Adrenal gland (tissue), 5 donors: ENCODE measurements at regions not wholly inside any gene's neighbourhood (a gene's known extent, or its start where the extent isn't known, plus 50 kb on each side); places are given as distances from the start of the nearest gene placed in this dataset.

Source experiments
- POLR2A ChIP-seq, 2 donors: fragments of 450-650 bp; IDR thresholded peaks; one replicate each; pipeline ENCODE4 v1.6.1; 2017; ENCODE audit warnings: antibody characterized with exemption in 2 of 2, mild to moderate bottlenecking in 2 of 2, moderate library complexity in 1 of 2
- TF ChIP-seq, protein P1 (sequence below), 6 experiments: fragments of 450-650 bp in 4 of 6; fragments of 200-600 bp in 2 of 6; sonication (generic) in 1 of 6; IDR thresholded peaks; 1 replicate in 5 of 6; 2 replicates in 1 of 6; pipeline versions ENCODE4 v1.5.1 to v1.8.0; 2016 to 2021; ENCODE audit warnings: antibody characterized with exemption in 6 of 6, mild to moderate bottlenecking in 2 of 6, moderate library complexity in 1 of 6
- donor health status: DM: no; HTN: no; CAD: no.

DNA sequence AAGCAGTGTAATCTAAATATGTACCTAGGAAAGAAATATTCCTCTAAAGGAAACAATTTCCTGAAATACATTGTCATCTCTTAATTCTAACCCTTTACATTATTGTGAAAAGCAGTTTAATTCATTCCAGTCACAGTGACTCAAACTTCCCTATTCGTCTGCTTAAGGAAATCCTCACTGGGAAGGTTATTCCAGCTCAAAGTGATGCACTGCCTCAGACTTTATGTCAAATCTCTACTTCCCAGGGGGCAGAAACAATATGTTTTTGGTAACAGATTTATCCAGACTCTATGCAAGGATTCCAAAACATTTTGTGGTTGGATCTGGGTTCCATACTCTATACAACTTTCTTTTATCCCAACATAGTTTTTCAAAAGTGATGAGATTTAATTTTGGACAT, 145.2 kb downstream of the NTMT2 start:
- TF ChIP-seq, protein P1, sequence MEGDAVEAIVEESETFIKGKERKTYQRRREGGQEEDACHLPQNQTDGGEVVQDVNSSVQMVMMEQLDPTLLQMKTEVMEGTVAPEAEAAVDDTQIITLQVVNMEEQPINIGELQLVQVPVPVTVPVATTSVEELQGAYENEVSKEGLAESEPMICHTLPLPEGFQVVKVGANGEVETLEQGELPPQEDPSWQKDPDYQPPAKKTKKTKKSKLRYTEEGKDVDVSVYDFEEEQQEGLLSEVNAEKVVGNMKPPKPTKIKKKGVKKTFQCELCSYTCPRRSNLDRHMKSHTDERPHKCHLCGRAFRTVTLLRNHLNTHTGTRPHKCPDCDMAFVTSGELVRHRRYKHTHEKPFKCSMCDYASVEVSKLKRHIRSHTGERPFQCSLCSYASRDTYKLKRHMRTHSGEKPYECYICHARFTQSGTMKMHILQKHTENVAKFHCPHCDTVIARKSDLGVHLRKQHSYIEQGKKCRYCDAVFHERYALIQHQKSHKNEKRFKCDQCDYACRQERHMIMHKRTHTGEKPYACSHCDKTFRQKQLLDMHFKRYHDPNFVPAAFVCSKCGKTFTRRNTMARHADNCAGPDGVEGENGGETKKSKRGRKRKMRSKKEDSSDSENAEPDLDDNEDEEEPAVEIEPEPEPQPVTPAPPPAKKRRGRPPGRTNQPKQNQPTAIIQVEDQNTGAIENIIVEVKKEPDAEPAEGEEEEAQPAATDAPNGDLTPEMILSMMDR (IDR thresholded peaks at IDR 0.05) = no peak
- no peak for TF ChIP-seq POLR2A (IDR thresholded peaks at IDR 0.05)
